DND-41 (cell line): ENCODE measurements at regions not wholly inside any gene's neighbourhood (a gene's known extent, or its start where the extent isn't known, plus 50 kb on each side); places are given as distances from the start of the nearest gene placed in this dataset.

Experiments
- EZH2 ChIP-seq: IDR thresholded peaks from 3 replicates; pipeline ENCODE4 v1.6.1; 2012; ENCODE audit warnings: borderline replicate concordance, low read depth, mild to moderate bottlenecking, moderate library complexity, low read length, inconsistent platforms; ENCODE audit not compliant: severe bottlenecking
- TF ChIP-seq, protein P1 (sequence below): IDR thresholded peaks from 2 replicates; pipeline ENCODE4 v1.5.1; 2012; ENCODE audit warnings: borderline replicate concordance, low read length, moderate library complexity, mild to moderate bottlenecking; ENCODE audit not compliant: poor library complexity, severe bottlenecking; ENCODE audit errors: extremely low read depth

DNA sequence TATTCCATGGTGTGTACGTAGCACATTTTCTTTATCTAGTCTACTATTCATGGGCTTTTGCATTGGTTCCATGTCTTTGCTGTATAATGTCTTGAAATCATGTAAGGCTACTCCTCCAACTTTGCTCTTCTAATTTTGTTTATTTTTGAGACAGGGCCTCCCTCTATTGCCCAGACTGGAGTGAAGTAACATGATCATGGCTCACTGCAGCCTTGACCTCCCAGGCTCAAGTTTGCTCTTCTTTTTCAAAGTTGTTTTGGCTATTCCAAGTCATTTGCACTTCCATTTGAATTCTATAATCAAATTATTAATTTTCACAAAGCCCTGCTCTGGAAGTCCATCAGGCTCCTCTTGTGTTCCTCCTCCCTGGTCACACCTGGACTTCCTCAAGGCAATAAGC lies 90.2 kb upstream of the SGIP1 start:
- TF ChIP-seq, protein P1, sequence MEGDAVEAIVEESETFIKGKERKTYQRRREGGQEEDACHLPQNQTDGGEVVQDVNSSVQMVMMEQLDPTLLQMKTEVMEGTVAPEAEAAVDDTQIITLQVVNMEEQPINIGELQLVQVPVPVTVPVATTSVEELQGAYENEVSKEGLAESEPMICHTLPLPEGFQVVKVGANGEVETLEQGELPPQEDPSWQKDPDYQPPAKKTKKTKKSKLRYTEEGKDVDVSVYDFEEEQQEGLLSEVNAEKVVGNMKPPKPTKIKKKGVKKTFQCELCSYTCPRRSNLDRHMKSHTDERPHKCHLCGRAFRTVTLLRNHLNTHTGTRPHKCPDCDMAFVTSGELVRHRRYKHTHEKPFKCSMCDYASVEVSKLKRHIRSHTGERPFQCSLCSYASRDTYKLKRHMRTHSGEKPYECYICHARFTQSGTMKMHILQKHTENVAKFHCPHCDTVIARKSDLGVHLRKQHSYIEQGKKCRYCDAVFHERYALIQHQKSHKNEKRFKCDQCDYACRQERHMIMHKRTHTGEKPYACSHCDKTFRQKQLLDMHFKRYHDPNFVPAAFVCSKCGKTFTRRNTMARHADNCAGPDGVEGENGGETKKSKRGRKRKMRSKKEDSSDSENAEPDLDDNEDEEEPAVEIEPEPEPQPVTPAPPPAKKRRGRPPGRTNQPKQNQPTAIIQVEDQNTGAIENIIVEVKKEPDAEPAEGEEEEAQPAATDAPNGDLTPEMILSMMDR, result no peak
- no peak for TF ChIP-seq EZH2
